PC-9 (cell line): ENCODE measurements at regions not wholly inside any gene's neighbourhood (a gene's known extent, or its start where the extent isn't known, plus 50 kb on each side); places are given as distances from the start of the nearest gene placed in this dataset.

Source experiments
- CTCF ChIP-seq: fragments of 200-600 bp; sonication (generic); conservative IDR thresholded peaks from 2 replicates; pipeline ENCODE4 v1.6.1; 2017; ENCODE audit warnings: mixed run types, antibody characterized with exemption, mild to moderate bottlenecking, moderate library complexity
- EZH2 ChIP-seq: fragments of 200-600 bp; sonication (generic); IDR thresholded peaks from 2 replicates; pipeline ENCODE4 v1.8.0; 2017; ENCODE audit warnings: antibody characterized with exemption, low read depth

- TF ChIP-seq CTCF, result no peak
- TF ChIP-seq EZH2, result no peak
Measured at GRCh38 chr18:66682855-66683322, 79.0 kb upstream of the CDH19 start.
